Liver (tissue), 3 donors: ENCODE measurements at regions not wholly inside any gene's neighbourhood (a gene's known extent, or its start where the extent isn't known, plus 50 kb on each side); places are given as distances from the start of the nearest gene placed in this dataset.

ENCODE experiments used
- CTCF ChIP-seq: fragments of 150-350 bp; IDR thresholded peaks from 2 replicates; pipeline ENCODE4 v1.5.1; 2017; ENCODE audit warnings: improper control_type of control experiment, low read depth, low read length; ENCODE audit not compliant: missing input control
- FOXA1 ChIP-seq: IDR thresholded peaks from 2 replicates; pipeline ENCODE4 v1.6.1; 2016; ENCODE audit warnings: antibody characterized with exemption
- GABPA ChIP-seq, 2 donors: IDR thresholded peaks in 1 of 2; conservative IDR thresholded peaks in 1 of 2; 2 replicates each; pipeline ENCODE4 v1.6.1; 2016; ENCODE audit warnings: antibody characterized with exemption in 2 of 2, mild to moderate bottlenecking in 1 of 2, moderate library complexity in 1 of 2
- HNF4A ChIP-seq, 2 donors: conservative IDR thresholded peaks; 2 replicates each; pipeline ENCODE4 v1.6.1; 2016; ENCODE audit warnings: antibody characterized with exemption in 2 of 2, mild to moderate bottlenecking in 2 of 2
- HNF4G ChIP-seq: IDR thresholded peaks from 2 replicates; pipeline ENCODE4 v1.6.1; 2016; ENCODE audit warnings: antibody characterized with exemption
- JUND ChIP-seq, 2 donors: IDR thresholded peaks; 2 replicates each; pipeline ENCODE4 v1.6.1; 2016; ENCODE audit warnings: antibody characterized with exemption in 2 of 2
- MAX ChIP-seq: IDR thresholded peaks from 2 replicates; pipeline ENCODE4 v1.6.1; 2016; ENCODE audit warnings: antibody characterized with exemption
- RAD21 ChIP-seq, 2 donors: IDR thresholded peaks; 2 replicates each; pipeline ENCODE4 v1.6.1; 2016; ENCODE audit warnings: antibody characterized with exemption in 2 of 2, mild to moderate bottlenecking in 2 of 2
- REST ChIP-seq: IDR thresholded peaks from 2 replicates; pipeline ENCODE4 v1.6.1; 2016; ENCODE audit warnings: antibody characterized with exemption, mild to moderate bottlenecking
- RXRA ChIP-seq, 2 donors: IDR thresholded peaks; 2 replicates each; pipeline ENCODE4 v1.6.1; 2017 to 2018; ENCODE audit warnings: antibody characterized with exemption in 2 of 2, mild to moderate bottlenecking in 1 of 2
- SP1 ChIP-seq: IDR thresholded peaks from 2 replicates; pipeline ENCODE4 v1.6.1; 2018; ENCODE audit warnings: antibody characterized with exemption, mild to moderate bottlenecking
- TAF1 ChIP-seq: conservative IDR thresholded peaks from 2 replicates; pipeline ENCODE4 v1.6.1; 2016; ENCODE audit warnings: antibody characterized with exemption, mild to moderate bottlenecking
- YY1 ChIP-seq: IDR thresholded peaks from 2 replicates; pipeline ENCODE4 v1.6.1; 2016; ENCODE audit warnings: antibody characterized with exemption, mild to moderate bottlenecking
- ZBTB33 ChIP-seq: IDR thresholded peaks from 2 replicates; pipeline ENCODE4 v1.6.1; 2016; ENCODE audit warnings: antibody characterized with exemption
- donor health status: healthy.
- donor health status: healthy.

GRCh38 chr14:54282849-54283248 is 114.0 kb upstream of the CDKN3 start:
- no peak for TF ChIP-seq CTCF
- no peak for TF ChIP-seq MAX
- no peak for TF ChIP-seq HNF4A (conservative IDR thresholded peaks at IDR 0.05)
- TF ChIP-seq RAD21 (IDR thresholded peaks at IDR 0.05), result no peak
- TF ChIP-seq SP1, result no peak
- no peak for TF ChIP-seq REST
- TF ChIP-seq YY1, result no peak
- no peak for TF ChIP-seq FOXA1
- no peak for TF ChIP-seq ZBTB33
- TF ChIP-seq GABPA (IDR thresholded peaks at IDR 0.05 in 1 of 2, conservative IDR thresholded peaks at IDR 0.05 in 1 of 2), result no peak
- TF ChIP-seq HNF4G, result no peak
- no peak for TF ChIP-seq TAF1
- no peak for TF ChIP-seq RXRA (IDR thresholded peaks at IDR 0.05)
- TF ChIP-seq JUND (IDR thresholded peaks at IDR 0.05), result no peak
